ENCODE measurements at regions not wholly inside any gene's neighbourhood (a gene's known extent, or its start where the extent isn't known, plus 50 kb on each side); places are given as distances from the start of the nearest gene placed in this dataset.

DNA sequence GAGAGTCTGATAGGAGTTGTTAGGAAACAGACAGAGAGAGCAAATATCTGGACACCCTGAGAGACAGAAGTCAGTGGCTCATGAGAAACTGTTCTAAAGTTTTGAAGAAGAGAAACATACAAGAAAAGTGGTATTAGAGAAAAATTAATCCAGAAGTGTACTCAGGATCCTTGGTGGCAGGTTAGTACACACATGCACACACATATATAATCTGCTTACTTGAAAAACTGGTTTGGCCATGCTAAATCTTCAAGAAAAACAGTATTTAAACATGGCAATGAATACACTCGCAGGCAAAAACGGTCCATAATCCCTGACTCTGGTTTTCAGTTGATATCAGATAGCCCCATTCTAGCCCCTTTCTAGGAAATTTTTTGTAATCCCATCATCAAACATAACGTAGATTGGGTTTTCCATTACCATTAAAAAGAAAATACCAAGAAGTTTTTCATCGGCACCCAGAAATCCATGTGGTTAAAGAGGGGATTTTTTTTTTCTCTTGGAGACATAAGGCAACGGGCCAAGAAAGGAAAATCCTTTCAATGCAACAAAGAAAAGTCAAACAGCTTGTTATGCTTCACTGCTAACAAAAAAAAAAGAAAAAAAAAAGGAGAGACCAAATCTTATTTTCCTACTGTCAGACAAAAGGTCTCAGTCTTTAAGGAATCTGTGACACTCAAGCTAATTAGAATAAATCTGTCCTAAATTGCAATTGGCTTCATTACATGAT lies 178.0 kb upstream of the MIR17HG start:
- peaks cover 0 to 8% (median 0%) of the 10 kb centered on the region in 3 donors for H3K4me1 ChIP-seq
- no peak overlapping the region for H3K27ac ChIP-seq
- H3K4me3 ChIP-seq = no peak overlapping the region
- 47 to 74% methylated on average over 4 to 5 of the region's 5 CpGs for WGBS, 2 donors (ENCODE audit: low coverage in 1 of 2)
- H3K27me3 ChIP-seq = peaks cover 27% of the 10 kb centered on the region
- no peak for ATAC-seq
- no peaks in the 10 kb centered on the region for H3K36me3 ChIP-seq
- no peaks in the 10 kb centered on the region for H3K9me3 ChIP-seq
- TF ChIP-seq, protein P1, sequence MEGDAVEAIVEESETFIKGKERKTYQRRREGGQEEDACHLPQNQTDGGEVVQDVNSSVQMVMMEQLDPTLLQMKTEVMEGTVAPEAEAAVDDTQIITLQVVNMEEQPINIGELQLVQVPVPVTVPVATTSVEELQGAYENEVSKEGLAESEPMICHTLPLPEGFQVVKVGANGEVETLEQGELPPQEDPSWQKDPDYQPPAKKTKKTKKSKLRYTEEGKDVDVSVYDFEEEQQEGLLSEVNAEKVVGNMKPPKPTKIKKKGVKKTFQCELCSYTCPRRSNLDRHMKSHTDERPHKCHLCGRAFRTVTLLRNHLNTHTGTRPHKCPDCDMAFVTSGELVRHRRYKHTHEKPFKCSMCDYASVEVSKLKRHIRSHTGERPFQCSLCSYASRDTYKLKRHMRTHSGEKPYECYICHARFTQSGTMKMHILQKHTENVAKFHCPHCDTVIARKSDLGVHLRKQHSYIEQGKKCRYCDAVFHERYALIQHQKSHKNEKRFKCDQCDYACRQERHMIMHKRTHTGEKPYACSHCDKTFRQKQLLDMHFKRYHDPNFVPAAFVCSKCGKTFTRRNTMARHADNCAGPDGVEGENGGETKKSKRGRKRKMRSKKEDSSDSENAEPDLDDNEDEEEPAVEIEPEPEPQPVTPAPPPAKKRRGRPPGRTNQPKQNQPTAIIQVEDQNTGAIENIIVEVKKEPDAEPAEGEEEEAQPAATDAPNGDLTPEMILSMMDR (IDR thresholded peaks at IDR 0.05) = no peak
- TF ChIP-seq POLR2A (IDR thresholded peaks at IDR 0.05) = no peak
- TF ChIP-seq EP300 (IDR thresholded peaks at IDR 0.05) = no peak
- TF ChIP-seq POLR2AphosphoS5 (IDR thresholded peaks at IDR 0.05) = no peak

- Histone ChIP-seq H3K4me1 (peaks cover 0 to 17% (median 0%) of the 10 kb centered on the region in 3 donors), H3K27ac (no peak overlapping the region), H3K27me3 (peaks cover 47% of the 10 kb centered on the region), H3K9me3 (no peaks in the 10 kb centered on the region), H3K4me3 (no peak overlapping the region), H3K36me3 (no peaks in the 10 kb centered on the region)
- TF ChIP-seq EP300 (IDR thresholded peaks at IDR 0.05) (no peak), POLR2A (IDR thresholded peaks at IDR 0.05) (no peak), POLR2AphosphoS5 (IDR thresholded peaks at IDR 0.05) (no peak)
- TF ChIP-seq, protein P1 (IDR thresholded peaks at IDR 0.05) = no peak
- ATAC-seq = no peak
- WGBS, 2 donors (ENCODE audit: low coverage in 1 of 2) = 76 to 82% methylated on average over 4 of the region's 4 CpGs
Measured at GRCh38 chr13:91172160-91172559, 175.3 kb upstream of the MIR17HG start.

DNA sequence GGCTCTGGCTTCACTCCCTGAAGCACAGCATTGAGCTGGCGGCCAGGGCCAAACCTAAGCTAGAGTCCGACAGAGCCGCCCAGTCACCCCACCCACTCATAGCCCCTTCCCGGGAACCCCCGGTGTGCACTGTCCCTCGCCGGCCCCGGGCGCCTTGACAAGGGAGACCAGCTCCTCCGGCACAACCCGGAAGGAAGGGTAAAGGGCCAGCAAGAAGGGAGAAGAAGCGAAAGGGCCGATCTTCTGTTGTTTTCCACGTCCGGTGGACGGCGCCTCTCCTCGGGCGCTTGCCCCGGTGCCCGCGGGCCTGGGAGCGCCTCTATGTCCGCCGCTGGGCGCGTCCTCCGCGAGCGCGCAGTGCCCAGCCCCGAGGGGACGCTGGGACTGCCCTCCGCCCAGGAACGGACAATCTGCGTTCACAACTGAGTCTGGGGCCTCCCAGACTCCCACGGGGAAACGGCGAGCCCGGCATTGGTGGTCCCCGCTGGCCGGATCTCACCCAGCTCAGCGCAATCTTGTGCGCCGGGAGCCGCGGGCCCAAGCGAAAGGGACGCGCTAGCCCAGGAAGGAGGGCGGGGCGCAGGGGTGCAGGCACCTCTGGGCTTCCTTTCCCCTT lies 172.5 kb upstream of the MIR17HG start:
- Histone ChIP-seq H3K9me3 (no peaks in the 10 kb centered on the region), H3K4me3 (peak overlapping the region in 1 of 2 donors; percentile 41), H3K27ac (no peak overlapping the region), H3K27me3 (peaks cover 62% of the 10 kb centered on the region), H3K36me3 (no peaks in the 10 kb centered on the region), H3K4me1 (peaks cover 0 to 8% (median 0%) of the 10 kb centered on the region in 3 donors)
- TF ChIP-seq EP300 (IDR thresholded peaks at IDR 0.05) (no peak), POLR2AphosphoS5 (IDR thresholded peaks at IDR 0.05) (no peak), POLR2A (IDR thresholded peaks at IDR 0.05) (no peak)
- TF ChIP-seq, protein P1 (IDR thresholded peaks at IDR 0.05) = no peak
- 23 to 25% methylated on average over 4 of the region's 52 CpGs for WGBS, 2 donors (ENCODE audit: low coverage in 1 of 2)
- no peak for ATAC-seq

DNA sequence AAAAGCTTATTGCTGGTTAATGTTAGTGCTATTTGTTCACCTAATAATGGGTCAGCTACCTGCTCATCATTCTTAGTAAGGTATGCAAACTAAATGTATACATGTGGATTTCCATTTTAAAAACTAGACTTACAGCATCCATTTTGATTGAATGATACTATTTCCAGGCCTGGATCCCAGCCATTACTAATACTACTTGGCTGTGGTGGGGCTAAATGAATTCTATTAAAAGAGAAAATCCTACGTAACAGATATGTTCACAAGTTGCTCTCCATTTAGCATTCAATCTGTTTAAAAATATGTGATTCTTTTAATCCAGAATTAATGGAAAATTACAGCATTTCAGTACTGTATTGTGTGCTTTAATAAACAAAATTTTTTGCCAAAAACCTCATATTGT lies 169.4 kb upstream of the MIR17HG start:
- TF ChIP-seq, protein P1 (IDR thresholded peaks at IDR 0.05) = no peak
- no peak for TF ChIP-seq EP300 (IDR thresholded peaks at IDR 0.05)
- TF ChIP-seq POLR2AphosphoS5 (IDR thresholded peaks at IDR 0.05) = no peak
- no peak for TF ChIP-seq POLR2A (IDR thresholded peaks at IDR 0.05)
- Histone ChIP-seq H3K27ac (no peak overlapping the region), H3K27me3 (peaks cover 68% of the 10 kb centered on the region), H3K4me3 (no peak overlapping the region), H3K36me3 (no peaks in the 10 kb centered on the region), H3K4me1 (peaks cover 0 to 8% (median 0%) of the 10 kb centered on the region in 3 donors), H3K9me3 (no peaks in the 10 kb centered on the region)
- ATAC-seq = no peak
- 67 to 70% methylated on average over 1 of the region's 1 CpG for WGBS, 2 donors (ENCODE audit: low coverage in 1 of 2)

DNA sequence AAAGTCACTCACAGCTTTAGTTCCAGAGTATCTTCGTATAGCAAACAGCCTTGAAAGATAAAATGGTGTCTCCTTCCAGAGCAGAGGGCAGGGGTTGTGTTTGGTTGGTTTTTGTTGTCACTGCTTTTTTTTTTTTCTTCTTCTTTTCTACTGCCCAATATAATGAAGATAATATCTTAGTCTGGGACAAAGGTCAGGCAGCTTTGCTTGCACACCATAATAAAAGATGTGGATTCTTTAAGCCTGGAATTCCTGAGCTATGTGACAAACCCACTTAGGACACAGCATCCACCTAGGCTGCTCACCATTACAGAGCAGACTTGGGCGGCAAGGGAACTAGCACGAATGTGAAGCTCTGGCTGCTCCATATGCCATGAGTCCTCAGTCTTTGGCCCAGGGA lies 165.6 kb upstream of the MIR17HG start:
- H3K27me3 ChIP-seq = peaks cover 39% of the 10 kb centered on the region
- H3K36me3 ChIP-seq = no peaks in the 10 kb centered on the region
- H3K4me3 ChIP-seq = no peak overlapping the region
- H3K9me3 ChIP-seq = no peaks in the 10 kb centered on the region
- TF ChIP-seq, protein P1 (IDR thresholded peaks at IDR 0.05) = no peak
- no peak for TF ChIP-seq EP300 (IDR thresholded peaks at IDR 0.05)
- TF ChIP-seq POLR2A (IDR thresholded peaks at IDR 0.05) = no peak
- TF ChIP-seq POLR2AphosphoS5 (IDR thresholded peaks at IDR 0.05) = no peak
- peaks cover 0 to 5% (median 0%) of the 10 kb centered on the region in 3 donors for H3K4me1 ChIP-seq
- no peak for ATAC-seq
- H3K27ac ChIP-seq = no peak overlapping the region
- 96 to 100% methylated on average over 1 to 3 of the region's 3 CpGs for WGBS, 2 donors (ENCODE audit: low coverage in 1 of 2)

Data from gastroesophageal sphincter (tissue), 4 donors.